Stimulated activated CD4-positive, alpha-beta T cell treated with anti-CD3 and anti-CD28 coated beads, Interleukin-12 subunit alpha, Interleukin-12 subunit beta, amount 100 ng/mL, for 48 hours (primary cell): ENCODE measurements at regions not wholly inside any gene's neighbourhood (a gene's known extent, or its start where the extent isn't known, plus 50 kb on each side); places are given as distances from the start of the nearest gene placed in this dataset.
"Not testable (repeated sequence)": the region's sequence is repeated elsewhere in the genome, so short reads cannot be mapped to it uniquely, and the experiment has no call there.

Experiments
- DNase-seq, 3 donors: peaks; one replicate each; pipeline ENCODE4 v3.0.0-alpha.2; 2020; ENCODE audit warnings: low read depth in 2 of 3, low spot score in 1 of 3

- DNase-seq: peak; percentile 46 to 57 (median 57)
Measured at GRCh38 chr14:71555654-71556559, 376.3 kb upstream of the RGS6 start.

- no peak for DNase-seq
Measured at GRCh38 chr14:71556730-71557129, 375.5 kb upstream of the RGS6 start.

GRCh38 chr14:71557351-71557750, 374.9 kb upstream of the RGS6 start:
- no peak for DNase-seq

- not testable (repeated sequence) for DNase-seq
Measured at GRCh38 chr14:71558943-71559342, 373.3 kb upstream of the RGS6 start.

- no peak for DNase-seq
Measured at GRCh38 chr14:71560751-71561150, 371.5 kb upstream of the RGS6 start.

- DNase-seq: no peak
Measured at GRCh38 chr14:71563492-71564153, 368.6 kb upstream of the RGS6 start.

GRCh38 chr14:71566276-71566675, 366.0 kb upstream of the RGS6 start:
- no peak for DNase-seq

GRCh38 chr14:71567499-71568133, 364.6 kb upstream of the RGS6 start:
- not testable (repeated sequence) for DNase-seq

- no peak for DNase-seq
Measured at GRCh38 chr14:71574976-71575375, 357.3 kb upstream of the RGS6 start.

- no peak for DNase-seq
Measured at GRCh38 chr14:71576472-71576871, 355.8 kb upstream of the RGS6 start.

GRCh38 chr14:71579331-71579730, 352.9 kb upstream of the RGS6 start:
- DNase-seq: no peak

GRCh38 chr14:71582705-71583104, 349.5 kb upstream of the RGS6 start:
- no peak for DNase-seq

- DNase-seq: no peak
Measured at GRCh38 chr14:71583194-71583593, 349.0 kb upstream of the RGS6 start.

- DNase-seq: no peak
Measured at GRCh38 chr14:71583705-71584104, 348.5 kb upstream of the RGS6 start.

GRCh38 chr14:71585361-71585760, 346.9 kb upstream of the RGS6 start:
- DNase-seq: no peak

GRCh38 chr14:71586131-71586897, 345.9 kb upstream of the RGS6 start:
- no peak for DNase-seq

GRCh38 chr14:71588028-71588427, 344.2 kb upstream of the RGS6 start:
- no peak for DNase-seq

- no peak for DNase-seq
Measured at GRCh38 chr14:71588576-71589215, 343.5 kb upstream of the RGS6 start.

- DNase-seq: no peak
Measured at GRCh38 chr14:71589609-71590008, 342.6 kb upstream of the RGS6 start.

- no peak for DNase-seq
Measured at GRCh38 chr14:71590131-71590530, 342.1 kb upstream of the RGS6 start.

- DNase-seq: no peak
Measured at GRCh38 chr14:71591231-71591630, 341.0 kb upstream of the RGS6 start.
